Neural cell (in vitro differentiated cells): ENCODE measurements at regions not wholly inside any gene's neighbourhood (a gene's known extent, or its start where the extent isn't known, plus 50 kb on each side); places are given as distances from the start of the nearest gene placed in this dataset.

ENCODE experiments used
- H2AFZ ChIP-seq: fragments of 200-600, 300-800 bp; sonication (generic), shearing (Covaris generic); 2 replicates; pipeline ENCODE4 v1.6.0; 2014; ENCODE audit warnings: low read depth, mild to moderate bottlenecking, antibody characterized with exemption, low read length, moderate library complexity
- H3F3A ChIP-seq: fragments of 200-600 bp; shearing (Covaris generic); 2 replicates; pipeline ENCODE4 v1.6.1; 2016; ENCODE audit warnings: mild to moderate bottlenecking, moderate library complexity, mixed read lengths, antibody characterized with exemption, low read length; ENCODE audit not compliant: insufficient read depth, poor library complexity, severe bottlenecking
- H3K27ac ChIP-seq: fragments of 200-600, 300-800 bp; sonication (generic), shearing (Covaris generic); 2 replicates; pipeline ENCODE4 v1.5.1; 2014; ENCODE audit warnings: mild to moderate bottlenecking, low read length, moderate library complexity
- H3K27me3 ChIP-seq: fragments of 300-800, 200-600 bp; sonication (generic), shearing (Covaris generic); 2 replicates; pipeline ENCODE4 v1.6.0; 2014; ENCODE audit warnings: mild to moderate bottlenecking, low read depth, low read length, moderate library complexity; ENCODE audit not compliant: insufficient read depth
- H3K36me3 ChIP-seq: fragments of 300-800, 200-600 bp; sonication (generic), shearing (Covaris generic); 2 replicates; pipeline ENCODE4 v1.5.1; 2014; ENCODE audit warnings: mild to moderate bottlenecking, antibody characterized with exemption, low read length, moderate library complexity; ENCODE audit not compliant: insufficient read depth
- H3K4me2 ChIP-seq: fragments of 300-800, 200-600 bp; sonication (generic), shearing (Covaris generic); 2 replicates; pipeline ENCODE4 v1.6.0; 2014; ENCODE audit warnings: mild to moderate bottlenecking, low read length
- H3K4me3 ChIP-seq: fragments of 300-800, 200-600 bp; sonication (generic), shearing (Covaris generic); 2 replicates; pipeline ENCODE4 v1.5.1; 2014; ENCODE audit warnings: mild to moderate bottlenecking, low read length, moderate library complexity
- H3K79me2 ChIP-seq: fragments of 200-600 bp; shearing (Covaris generic); replicated peaks from 2 replicates; pipeline ENCODE4 v1.6.0; 2014; ENCODE audit warnings: mild to moderate bottlenecking, low read length, moderate library complexity; ENCODE audit not compliant: insufficient read depth
- H3K9ac ChIP-seq: fragments of 300-800, 200-600 bp; sonication (generic), shearing (Covaris generic); 2 replicates; pipeline ENCODE4 v1.6.1; 2016; ENCODE audit warnings: mild to moderate bottlenecking, low read length, mixed read lengths
- H3K9me2 ChIP-seq: fragments of 200-600 bp; shearing (Covaris generic); 2 replicates; pipeline ENCODE4 v1.6.1; 2016; ENCODE audit warnings: mild to moderate bottlenecking, low read length, mixed read lengths; ENCODE audit not compliant: insufficient read depth
- H3K9me3 ChIP-seq: fragments of 200-600, 300-800 bp; sonication (generic), shearing (Covaris generic); 2 replicates; pipeline ENCODE4 v1.6.1; 2016; ENCODE audit warnings: mild to moderate bottlenecking, mixed run types, low read length, moderate library complexity, mixed read lengths
- H4K20me1 ChIP-seq: fragments of 200-600 bp; shearing (Covaris generic); 2 replicates; pipeline ENCODE4 v1.6.1; 2016; ENCODE audit warnings: mild to moderate bottlenecking, mixed run types; ENCODE audit not compliant: insufficient read depth
- EP300 ChIP-seq: fragments of 450-650 bp; conservative IDR thresholded peaks from 2 replicates; pipeline ENCODE4 v1.6.1; 2014; ENCODE audit warnings: antibody characterized with exemption, mild to moderate bottlenecking, moderate library complexity; ENCODE audit not compliant: poor library complexity, severe bottlenecking
- EZH2 ChIP-seq: fragments of 200-600, 300-800 bp; shearing (Covaris generic), sonication (generic); IDR thresholded peaks from 2 replicates; pipeline ENCODE4 v1.6.1; 2014; ENCODE audit warnings: antibody characterized with exemption, low read length, borderline replicate concordance, mild to moderate bottlenecking; ENCODE audit not compliant: insufficient read depth, poor library complexity, severe bottlenecking
- MXI1 ChIP-seq: fragments of 450-650 bp; conservative IDR thresholded peaks from 2 replicates; pipeline ENCODE4 v1.6.1; 2014; ENCODE audit warnings: antibody characterized with exemption, mild to moderate bottlenecking; ENCODE audit not compliant: poor library complexity, severe bottlenecking
- POLR2AphosphoS5 ChIP-seq: IDR thresholded peaks from 2 replicates; pipeline ENCODE4 v1.6.1; 2012
- RAD21 ChIP-seq: fragments of 450-650 bp; conservative IDR thresholded peaks from 2 replicates; pipeline ENCODE4 v1.6.1; 2014; ENCODE audit warnings: antibody characterized with exemption, mild to moderate bottlenecking, moderate library complexity
- SMC3 ChIP-seq: fragments of 450-650 bp; conservative IDR thresholded peaks from 2 replicates; pipeline ENCODE4 v1.6.1; 2014; ENCODE audit warnings: antibody characterized with exemption, mild to moderate bottlenecking, moderate library complexity; ENCODE audit not compliant: poor library complexity
- TAF1 ChIP-seq: IDR thresholded peaks from 2 replicates; pipeline ENCODE4 v1.6.1; 2012; ENCODE audit warnings: low read depth
- TF ChIP-seq, protein P1 (sequence below): IDR thresholded peaks from 2 replicates; pipeline ENCODE4 v1.6.1; 2012; ENCODE audit warnings: borderline replicate concordance
- TF ChIP-seq, protein P2 (sequence below): fragments of 450-650 bp; IDR thresholded peaks from 2 replicates; pipeline ENCODE4 v1.5.1; 2014; ENCODE audit warnings: antibody characterized with exemption, mild to moderate bottlenecking, moderate library complexity; ENCODE audit not compliant: poor library complexity, severe bottlenecking

DNA sequence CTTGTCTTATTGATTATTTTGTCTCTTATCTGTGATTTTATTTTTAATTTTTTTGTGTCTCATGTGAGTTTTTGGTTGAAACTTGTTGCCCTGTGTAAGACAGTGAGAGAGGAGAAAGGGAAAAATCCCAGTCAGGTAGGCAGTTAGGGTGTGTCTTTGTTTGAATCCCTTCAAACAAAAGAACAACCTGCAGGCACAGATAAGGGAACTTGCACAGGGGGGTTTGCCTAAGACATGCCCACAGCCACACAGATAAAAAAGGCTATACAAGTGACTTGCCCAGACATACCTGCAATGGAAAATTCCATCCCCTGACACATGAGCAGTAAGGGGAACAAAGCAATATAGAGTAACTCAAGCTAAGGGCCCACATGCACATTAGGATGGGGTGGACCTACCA is 127.8 kb upstream of the PLET1 start:
- TF ChIP-seq SMC3 (no peak), RAD21 (no peak), EP300 (no peak), MXI1 (no peak), POLR2AphosphoS5 (no peak), TAF1 (no peak), EZH2 (no peak)
- TF ChIP-seq, protein P1, sequence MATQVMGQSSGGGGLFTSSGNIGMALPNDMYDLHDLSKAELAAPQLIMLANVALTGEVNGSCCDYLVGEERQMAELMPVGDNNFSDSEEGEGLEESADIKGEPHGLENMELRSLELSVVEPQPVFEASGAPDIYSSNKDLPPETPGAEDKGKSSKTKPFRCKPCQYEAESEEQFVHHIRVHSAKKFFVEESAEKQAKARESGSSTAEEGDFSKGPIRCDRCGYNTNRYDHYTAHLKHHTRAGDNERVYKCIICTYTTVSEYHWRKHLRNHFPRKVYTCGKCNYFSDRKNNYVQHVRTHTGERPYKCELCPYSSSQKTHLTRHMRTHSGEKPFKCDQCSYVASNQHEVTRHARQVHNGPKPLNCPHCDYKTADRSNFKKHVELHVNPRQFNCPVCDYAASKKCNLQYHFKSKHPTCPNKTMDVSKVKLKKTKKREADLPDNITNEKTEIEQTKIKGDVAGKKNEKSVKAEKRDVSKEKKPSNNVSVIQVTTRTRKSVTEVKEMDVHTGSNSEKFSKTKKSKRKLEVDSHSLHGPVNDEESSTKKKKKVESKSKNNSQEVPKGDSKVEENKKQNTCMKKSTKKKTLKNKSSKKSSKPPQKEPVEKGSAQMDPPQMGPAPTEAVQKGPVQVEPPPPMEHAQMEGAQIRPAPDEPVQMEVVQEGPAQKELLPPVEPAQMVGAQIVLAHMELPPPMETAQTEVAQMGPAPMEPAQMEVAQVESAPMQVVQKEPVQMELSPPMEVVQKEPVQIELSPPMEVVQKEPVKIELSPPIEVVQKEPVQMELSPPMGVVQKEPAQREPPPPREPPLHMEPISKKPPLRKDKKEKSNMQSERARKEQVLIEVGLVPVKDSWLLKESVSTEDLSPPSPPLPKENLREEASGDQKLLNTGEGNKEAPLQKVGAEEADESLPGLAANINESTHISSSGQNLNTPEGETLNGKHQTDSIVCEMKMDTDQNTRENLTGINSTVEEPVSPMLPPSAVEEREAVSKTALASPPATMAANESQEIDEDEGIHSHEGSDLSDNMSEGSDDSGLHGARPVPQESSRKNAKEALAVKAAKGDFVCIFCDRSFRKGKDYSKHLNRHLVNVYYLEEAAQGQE = no peak
- TF ChIP-seq, protein P2, sequence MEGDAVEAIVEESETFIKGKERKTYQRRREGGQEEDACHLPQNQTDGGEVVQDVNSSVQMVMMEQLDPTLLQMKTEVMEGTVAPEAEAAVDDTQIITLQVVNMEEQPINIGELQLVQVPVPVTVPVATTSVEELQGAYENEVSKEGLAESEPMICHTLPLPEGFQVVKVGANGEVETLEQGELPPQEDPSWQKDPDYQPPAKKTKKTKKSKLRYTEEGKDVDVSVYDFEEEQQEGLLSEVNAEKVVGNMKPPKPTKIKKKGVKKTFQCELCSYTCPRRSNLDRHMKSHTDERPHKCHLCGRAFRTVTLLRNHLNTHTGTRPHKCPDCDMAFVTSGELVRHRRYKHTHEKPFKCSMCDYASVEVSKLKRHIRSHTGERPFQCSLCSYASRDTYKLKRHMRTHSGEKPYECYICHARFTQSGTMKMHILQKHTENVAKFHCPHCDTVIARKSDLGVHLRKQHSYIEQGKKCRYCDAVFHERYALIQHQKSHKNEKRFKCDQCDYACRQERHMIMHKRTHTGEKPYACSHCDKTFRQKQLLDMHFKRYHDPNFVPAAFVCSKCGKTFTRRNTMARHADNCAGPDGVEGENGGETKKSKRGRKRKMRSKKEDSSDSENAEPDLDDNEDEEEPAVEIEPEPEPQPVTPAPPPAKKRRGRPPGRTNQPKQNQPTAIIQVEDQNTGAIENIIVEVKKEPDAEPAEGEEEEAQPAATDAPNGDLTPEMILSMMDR = no peak
- Histone ChIP-seq H3K4me3 (no peak overlapping the region), H3K27me3 (no peaks in the 10 kb centered on the region), H3K36me3 (no peaks in the 10 kb centered on the region), H3K4me2 (no peak overlapping the region), H3K9ac (no peak overlapping the region), H3K27ac (no peak overlapping the region), H3K9me2 (no peaks in the 10 kb centered on the region), H3K79me2 (no peaks in the 10 kb centered on the region), H3K9me3 (no peaks in the 10 kb centered on the region), H3F3A (no peaks in the 10 kb centered on the region), H2AFZ (no peak overlapping the region), H4K20me1 (no peaks in the 10 kb centered on the region)

DNA sequence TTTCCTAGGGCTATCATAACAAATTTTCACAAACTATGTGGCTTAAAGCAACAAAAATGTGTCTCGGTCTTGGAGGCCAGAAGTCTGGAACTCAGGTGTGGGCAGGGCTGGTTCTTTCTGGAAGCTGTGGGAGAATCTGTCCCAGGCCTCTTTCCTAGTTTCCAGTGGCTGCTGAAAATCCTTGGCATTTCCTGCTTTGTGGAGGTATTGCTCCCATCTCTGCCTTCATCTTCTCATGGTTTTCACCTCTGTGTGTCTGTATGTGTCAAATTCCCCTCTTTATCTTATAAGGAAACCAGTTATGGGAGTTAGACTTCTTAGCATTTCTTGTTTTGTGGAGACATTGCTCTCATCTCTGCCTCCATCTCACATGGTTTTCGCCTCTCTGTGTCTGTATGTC is 130.4 kb upstream of the PLET1 start:
- Histone ChIP-seq H3K79me2 (no peaks in the 10 kb centered on the region), H3K9me2 (no peaks in the 10 kb centered on the region), H3K27ac (no peak overlapping the region), H3K36me3 (no peaks in the 10 kb centered on the region), H4K20me1 (no peaks in the 10 kb centered on the region), H3K9ac (no peak overlapping the region), H3K27me3 (no peaks in the 10 kb centered on the region), H3K4me3 (no peak overlapping the region), H2AFZ (no peak overlapping the region), H3K4me2 (no peak overlapping the region), H3K9me3 (no peaks in the 10 kb centered on the region), H3F3A (no peaks in the 10 kb centered on the region)
- TF ChIP-seq, protein P1 = no peak
- no peak for TF ChIP-seq TAF1
